GM13977 (cell line): ENCODE measurements at regions not wholly inside any gene's neighbourhood (a gene's known extent, or its start where the extent isn't known, plus 50 kb on each side); places are given as distances from the start of the nearest gene placed in this dataset.
"Not testable (repeated sequence)": the region's sequence is repeated elsewhere in the genome, so short reads cannot be mapped to it uniquely, and the experiment has no call there.

Experiments
- DNase-seq: peaks from one replicate; pipeline ENCODE4 v3.0.0; 2012; ENCODE audit warnings: low spot score
- CTCF ChIP-seq: IDR thresholded peaks from 2 replicates; pipeline ENCODE4 v1.5.1; 2012; ENCODE audit warnings: mild to moderate bottlenecking, control low read depth; ENCODE audit not compliant: insufficient read depth; ENCODE audit errors: extremely low read depth, missing control alignments
- in situ Hi-C: fragments of 300-500 bp; cut with MboI; formaldehyde crosslinking; loops from one replicate; pipeline ENCODE4 v1.12.0; 2022; ENCODE audit warnings: low sequenced_read_pairs, low pct_unique_long_range_greater_than_20kb, mixed read lengths, inconsistent platforms; ENCODE audit not compliant: unreplicated experiment

GRCh38 chr6:104472021-104472901 is 387.5 kb downstream of the HACE1 start:
- in situ Hi-C loops: no loop called here
- no peak for DNase-seq
- no peak for TF ChIP-seq CTCF

- no peak for TF ChIP-seq CTCF
- in situ Hi-C loops: no loop called here
- no peak for DNase-seq
These were observed 393.4 kb downstream of the HACE1 start for GRCh38 chr6:104466306-104466705.

GRCh38 chr6:104462811-104463599 is 396.7 kb downstream of the HACE1 start:
- no peak for TF ChIP-seq CTCF
- no peak for DNase-seq
- in situ Hi-C loops: no loop called here

- in situ Hi-C loops: no loop called here
- DNase-seq: no peak
- TF ChIP-seq CTCF: no peak
These were observed 398.8 kb downstream of the HACE1 start for GRCh38 chr6:104460738-104461483.

- DNase-seq: no peak
- no peak for TF ChIP-seq CTCF
- in situ Hi-C loops: no loop called here
These were observed 400.2 kb downstream of the HACE1 start for GRCh38 chr6:104459543-104459942.

GRCh38 chr6:104449918-104450317 is 409.8 kb downstream of the HACE1 start:
- no peak for TF ChIP-seq CTCF

GRCh38 chr6:104446101-104447080 is 413.3 kb downstream of the HACE1 start:
- in situ Hi-C loops, DNase-seq: not testable (repeated sequence)

More at GRCh38 chr6:104449918-104450317, 409.8 kb downstream of the HACE1 start:
- DNase-seq: no peak
- in situ Hi-C loops: no loop called here
